ENCODE measurements at regions not wholly inside any gene's neighbourhood (a gene's known extent, or its start where the extent isn't known, plus 50 kb on each side); places are given as distances from the start of the nearest gene placed in this dataset.

DNA sequence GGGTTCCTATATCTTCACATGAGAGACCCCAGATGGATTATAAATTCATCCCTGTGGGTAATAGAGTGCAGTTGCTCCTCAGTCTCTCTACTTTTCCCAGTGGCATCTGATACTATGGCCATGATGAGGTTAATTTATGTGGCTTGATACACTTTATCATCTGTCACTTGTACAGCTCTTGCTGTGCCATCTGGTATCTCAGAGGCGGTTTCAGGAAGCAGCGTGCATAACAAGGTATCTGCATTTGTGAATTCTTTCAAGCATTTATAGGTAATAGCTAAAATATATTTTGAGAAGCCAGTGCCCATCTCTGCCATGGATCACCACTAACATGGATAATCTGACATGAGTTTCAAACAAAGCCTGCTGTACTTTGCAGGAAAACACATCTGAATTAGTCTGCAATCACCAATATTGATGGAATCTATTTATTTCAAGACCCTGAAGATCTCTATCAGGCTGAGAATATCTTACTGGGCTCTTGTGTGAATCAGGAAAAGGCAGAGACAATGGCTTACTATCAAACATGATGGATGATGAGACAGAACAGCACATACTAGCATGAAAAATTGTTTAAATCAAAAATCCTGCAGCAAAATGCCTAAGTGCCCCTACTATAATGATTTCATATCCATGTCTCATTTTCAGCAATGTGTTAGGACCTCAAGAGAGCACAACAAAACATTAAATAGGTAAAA, 548.7 kb upstream of the MAP3K7 start:
- H3K27ac ChIP-seq (ENCODE audit: low read length): no peak overlapping the region
- H3K36me3 ChIP-seq (ENCODE audit: control insufficient read depth in 1 of 2, insufficient read depth in 2 of 2, low read length in 2 of 2): no peaks in the 10 kb centered on the region
- no peaks in the 10 kb centered on the region for H3K4me1 ChIP-seq (ENCODE audit: control insufficient read depth in 1 of 2, insufficient read depth in 2 of 2, low read length in 2 of 2)
- no peak overlapping the region for H3K4me3 ChIP-seq (ENCODE audit: low read depth in 1 of 2, low read length in 2 of 2)
- no peaks in the 10 kb centered on the region for H3K27me3 ChIP-seq (ENCODE audit: low read depth, low read length)
- no peaks in the 10 kb centered on the region for H3K9me3 ChIP-seq (ENCODE audit: control insufficient read depth in 1 of 2, low read length in 2 of 2)

GRCh38 chr6:91132461-91132860, 545.6 kb upstream of the MAP3K7 start:
- Histone ChIP-seq H3K9me3 (ENCODE audit: control insufficient read depth in 1 of 2, low read length in 2 of 2) (no peaks in the 10 kb centered on the region), H3K27me3 (ENCODE audit: low read depth, low read length) (no peaks in the 10 kb centered on the region), H3K4me3 (ENCODE audit: low read depth in 1 of 2, low read length in 2 of 2) (no peak overlapping the region), H3K36me3 (ENCODE audit: control insufficient read depth in 1 of 2, insufficient read depth in 2 of 2, low read length in 2 of 2) (no peaks in the 10 kb centered on the region), H3K27ac (ENCODE audit: low read length) (no peak overlapping the region), H3K4me1 (ENCODE audit: control insufficient read depth in 1 of 2, insufficient read depth in 2 of 2, low read length in 2 of 2) (no peaks in the 10 kb centered on the region)

DNA sequence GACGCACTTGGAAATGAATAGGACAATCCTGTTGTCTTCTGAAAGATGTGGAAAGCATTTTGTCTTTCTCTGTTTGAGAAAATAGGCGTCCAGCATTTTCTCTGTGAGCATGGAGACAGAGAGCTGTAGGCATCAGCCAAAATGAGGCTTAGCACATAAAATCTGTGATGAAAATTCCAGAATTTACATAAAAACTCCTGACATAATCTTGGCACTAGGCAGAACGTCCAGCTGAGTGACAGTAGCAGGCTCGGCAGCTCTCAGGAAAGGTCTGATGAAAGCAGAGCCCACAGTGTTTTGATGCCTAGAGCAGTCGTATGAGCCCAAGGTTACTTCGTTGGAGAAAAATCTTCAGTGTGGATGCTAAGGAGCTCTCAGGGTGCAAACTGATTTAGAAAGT, 543.3 kb upstream of the MAP3K7 start:
- no peak overlapping the region for H3K4me3 ChIP-seq (ENCODE audit: low read depth in 1 of 2, low read length in 2 of 2)
- no peaks in the 10 kb centered on the region for H3K36me3 ChIP-seq (ENCODE audit: control insufficient read depth in 1 of 2, insufficient read depth in 2 of 2, low read length in 2 of 2)
- no peaks in the 10 kb centered on the region for H3K9me3 ChIP-seq (ENCODE audit: control insufficient read depth in 1 of 2, low read length in 2 of 2)
- no peak overlapping the region for H3K27ac ChIP-seq (ENCODE audit: low read length)
- no peaks in the 10 kb centered on the region for H3K27me3 ChIP-seq (ENCODE audit: low read depth, low read length)
- no peaks in the 10 kb centered on the region for H3K4me1 ChIP-seq (ENCODE audit: control insufficient read depth in 1 of 2, insufficient read depth in 2 of 2, low read length in 2 of 2)

DNA sequence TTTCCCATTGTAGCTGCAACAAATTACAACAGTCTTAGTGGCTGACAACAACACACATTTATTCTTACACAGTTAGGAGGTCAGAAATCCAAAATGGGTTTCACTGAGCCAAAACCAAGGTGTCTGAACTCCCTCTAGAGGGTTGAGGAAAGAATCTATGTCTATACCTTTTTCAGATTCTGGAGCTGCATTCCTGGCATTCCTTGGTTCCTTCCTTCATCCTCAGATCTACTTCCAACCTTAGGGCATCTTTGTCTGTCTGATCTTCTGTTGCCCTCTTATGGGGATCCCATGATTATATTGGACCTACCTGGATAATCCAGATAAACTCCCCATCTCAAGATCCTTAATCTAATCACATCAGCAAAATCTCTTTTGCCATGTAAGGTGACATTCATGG, 540.9 kb upstream of the MAP3K7 start:
- H3K27me3 ChIP-seq (ENCODE audit: low read depth, low read length): no peaks in the 10 kb centered on the region
- H3K27ac ChIP-seq (ENCODE audit: low read length): no peak overlapping the region
- no peak overlapping the region for H3K4me3 ChIP-seq (ENCODE audit: low read depth in 1 of 2, low read length in 2 of 2)
- no peaks in the 10 kb centered on the region for H3K36me3 ChIP-seq (ENCODE audit: control insufficient read depth in 1 of 2, insufficient read depth in 2 of 2, low read length in 2 of 2)
- no peaks in the 10 kb centered on the region for H3K9me3 ChIP-seq (ENCODE audit: control insufficient read depth in 1 of 2, low read length in 2 of 2)
- no peaks in the 10 kb centered on the region for H3K4me1 ChIP-seq (ENCODE audit: control insufficient read depth in 1 of 2, insufficient read depth in 2 of 2, low read length in 2 of 2)

DNA sequence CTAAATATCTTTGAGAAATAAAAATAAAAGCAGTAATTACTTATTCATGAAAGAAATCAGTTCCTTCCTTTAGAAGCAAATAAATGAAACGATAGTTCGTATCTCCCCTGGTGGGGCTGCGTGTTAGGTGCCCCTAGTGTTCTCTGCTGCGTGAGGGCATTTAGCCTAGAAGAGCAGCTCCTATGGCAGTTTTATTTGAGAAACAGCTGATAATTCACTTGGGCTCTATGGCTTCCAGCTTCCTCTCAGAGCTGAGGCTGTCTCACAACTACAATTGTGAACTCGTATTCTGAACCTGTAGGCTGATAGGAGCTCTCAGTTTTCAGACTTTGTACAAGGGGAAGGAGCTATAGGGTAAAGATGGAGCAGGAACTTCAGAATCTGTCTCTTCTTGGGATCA, 540.0 kb upstream of the MAP3K7 start:
- H3K9me3 ChIP-seq (ENCODE audit: control insufficient read depth in 1 of 2, low read length in 2 of 2): no peaks in the 10 kb centered on the region
- H3K27ac ChIP-seq (ENCODE audit: low read length): no peak overlapping the region
- H3K27me3 ChIP-seq (ENCODE audit: low read depth, low read length): no peaks in the 10 kb centered on the region
- no peak overlapping the region for H3K4me3 ChIP-seq (ENCODE audit: low read depth in 1 of 2, low read length in 2 of 2)
- H3K4me1 ChIP-seq (ENCODE audit: control insufficient read depth in 1 of 2, insufficient read depth in 2 of 2, low read length in 2 of 2): no peaks in the 10 kb centered on the region
- H3K36me3 ChIP-seq (ENCODE audit: control insufficient read depth in 1 of 2, insufficient read depth in 2 of 2, low read length in 2 of 2): no peaks in the 10 kb centered on the region

- Histone ChIP-seq H3K9me3 (ENCODE audit: control insufficient read depth in 1 of 2, low read length in 2 of 2) (no peaks in the 10 kb centered on the region), H3K27ac (ENCODE audit: low read length) (no peak overlapping the region), H3K36me3 (ENCODE audit: control insufficient read depth in 1 of 2, insufficient read depth in 2 of 2, low read length in 2 of 2) (no peaks in the 10 kb centered on the region), H3K4me1 (ENCODE audit: control insufficient read depth in 1 of 2, insufficient read depth in 2 of 2, low read length in 2 of 2) (no peaks in the 10 kb centered on the region), H3K27me3 (ENCODE audit: low read depth, low read length) (no peaks in the 10 kb centered on the region), H3K4me3 (ENCODE audit: low read depth in 1 of 2, low read length in 2 of 2) (no peak overlapping the region)
Observed at GRCh38 chr6:91117550-91117949, 530.7 kb upstream of the MAP3K7 start.

DNA sequence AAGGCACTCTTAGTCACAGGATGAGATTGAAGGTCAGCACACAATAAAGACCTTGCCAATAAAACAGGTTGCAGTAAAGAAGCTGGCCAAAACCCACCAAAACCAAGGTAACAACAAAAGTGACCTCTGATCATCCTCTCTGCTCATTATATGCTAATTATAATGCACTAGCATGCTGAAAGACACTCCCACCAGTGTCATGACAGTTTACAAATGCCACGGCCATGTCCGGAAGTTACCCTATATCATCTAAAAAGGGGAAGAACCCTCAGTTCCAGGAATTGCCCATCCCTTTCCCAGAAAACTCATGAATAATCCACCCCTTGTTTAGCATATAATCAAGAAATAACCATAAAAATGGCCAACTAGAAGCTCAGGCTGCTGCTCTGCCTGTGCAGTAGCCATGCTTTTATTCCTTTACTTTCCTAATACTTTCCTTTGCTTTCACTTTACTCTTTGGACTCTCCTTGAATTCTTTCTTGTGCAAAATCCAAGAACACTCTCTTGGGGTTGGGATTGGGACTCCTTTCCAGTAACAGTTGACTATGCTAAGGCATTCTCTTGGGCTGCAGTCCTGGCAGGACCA, 527.3 kb upstream of the MAP3K7 start:
- Histone ChIP-seq H3K4me1 (ENCODE audit: control insufficient read depth in 1 of 2, insufficient read depth in 2 of 2, low read length in 2 of 2) (no peaks in the 10 kb centered on the region), H3K9me3 (ENCODE audit: control insufficient read depth in 1 of 2, low read length in 2 of 2) (no peaks in the 10 kb centered on the region), H3K36me3 (ENCODE audit: control insufficient read depth in 1 of 2, insufficient read depth in 2 of 2, low read length in 2 of 2) (no peaks in the 10 kb centered on the region), H3K4me3 (ENCODE audit: low read depth in 1 of 2, low read length in 2 of 2) (no peak overlapping the region), H3K27ac (ENCODE audit: low read length) (no peak overlapping the region), H3K27me3 (ENCODE audit: low read depth, low read length) (no peaks in the 10 kb centered on the region)

DNA sequence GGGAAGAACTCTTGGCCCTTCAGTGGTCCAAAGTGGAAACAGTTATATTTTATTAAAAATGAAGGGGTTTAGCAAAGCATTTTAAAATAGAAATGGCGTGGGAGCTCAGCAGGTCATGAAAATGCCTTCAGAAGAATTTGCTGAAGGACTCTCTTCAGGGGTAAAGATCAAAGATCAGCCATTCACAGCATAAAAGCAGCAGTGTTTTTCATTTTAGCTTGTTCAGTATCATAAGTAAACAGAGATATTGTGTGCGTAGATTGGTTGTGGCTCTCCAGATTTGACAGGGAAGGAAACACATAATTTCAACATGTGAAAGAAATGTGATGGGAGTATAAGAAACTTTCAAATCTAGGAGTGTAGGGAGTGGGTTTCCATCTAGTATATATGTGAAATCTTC, 519.2 kb upstream of the MAP3K7 start:
- no peak overlapping the region for H3K4me3 ChIP-seq (ENCODE audit: low read depth in 1 of 2, low read length in 2 of 2)
- H3K4me1 ChIP-seq (ENCODE audit: control insufficient read depth in 1 of 2, insufficient read depth in 2 of 2, low read length in 2 of 2): no peaks in the 10 kb centered on the region
- no peaks in the 10 kb centered on the region for H3K27me3 ChIP-seq (ENCODE audit: low read depth, low read length)
- no peaks in the 10 kb centered on the region for H3K9me3 ChIP-seq (ENCODE audit: control insufficient read depth in 1 of 2, low read length in 2 of 2)
- H3K27ac ChIP-seq (ENCODE audit: low read length): no peak overlapping the region
- H3K36me3 ChIP-seq (ENCODE audit: control insufficient read depth in 1 of 2, insufficient read depth in 2 of 2, low read length in 2 of 2): no peaks in the 10 kb centered on the region

GRCh38 chr6:91105532-91105931, 518.7 kb upstream of the MAP3K7 start:
- H3K9me3 ChIP-seq (ENCODE audit: control insufficient read depth in 1 of 2, low read length in 2 of 2): no peaks in the 10 kb centered on the region

GRCh38 chr6:91099479-91099878, 512.6 kb upstream of the MAP3K7 start:
- Histone ChIP-seq H3K36me3 (ENCODE audit: control insufficient read depth in 1 of 2, insufficient read depth in 2 of 2, low read length in 2 of 2) (no peaks in the 10 kb centered on the region), H3K4me1 (ENCODE audit: control insufficient read depth in 1 of 2, insufficient read depth in 2 of 2, low read length in 2 of 2) (peaks cover 0 to 12% of the 10 kb centered on the region in 2 donors), H3K27ac (ENCODE audit: low read length) (no peak overlapping the region), H3K27me3 (ENCODE audit: low read depth, low read length) (no peaks in the 10 kb centered on the region), H3K9me3 (ENCODE audit: control insufficient read depth in 1 of 2, low read length in 2 of 2) (no peaks in the 10 kb centered on the region), H3K4me3 (ENCODE audit: low read depth in 1 of 2, low read length in 2 of 2) (no peak overlapping the region)

More at GRCh38 chr6:91105532-91105931, 518.7 kb upstream of the MAP3K7 start:
- Histone ChIP-seq H3K27ac (ENCODE audit: low read length) (no peak overlapping the region), H3K27me3 (ENCODE audit: low read depth, low read length) (no peaks in the 10 kb centered on the region), H3K36me3 (ENCODE audit: control insufficient read depth in 1 of 2, insufficient read depth in 2 of 2, low read length in 2 of 2) (no peaks in the 10 kb centered on the region), H3K4me1 (ENCODE audit: control insufficient read depth in 1 of 2, insufficient read depth in 2 of 2, low read length in 2 of 2) (no peaks in the 10 kb centered on the region), H3K4me3 (ENCODE audit: low read depth in 1 of 2, low read length in 2 of 2) (no peak overlapping the region)

GRCh38 chr6:91098006-91098405, 511.1 kb upstream of the MAP3K7 start:
- H3K27ac ChIP-seq (ENCODE audit: low read length): no peak overlapping the region
- no peaks in the 10 kb centered on the region for H3K36me3 ChIP-seq (ENCODE audit: control insufficient read depth in 1 of 2, insufficient read depth in 2 of 2, low read length in 2 of 2)
- H3K4me3 ChIP-seq (ENCODE audit: low read depth in 1 of 2, low read length in 2 of 2): no peak overlapping the region
- no peaks in the 10 kb centered on the region for H3K9me3 ChIP-seq (ENCODE audit: control insufficient read depth in 1 of 2, low read length in 2 of 2)
- H3K4me1 ChIP-seq (ENCODE audit: control insufficient read depth in 1 of 2, insufficient read depth in 2 of 2, low read length in 2 of 2): peaks cover 0 to 12% of the 10 kb centered on the region in 2 donors
- no peaks in the 10 kb centered on the region for H3K27me3 ChIP-seq (ENCODE audit: low read depth, low read length)

DNA sequence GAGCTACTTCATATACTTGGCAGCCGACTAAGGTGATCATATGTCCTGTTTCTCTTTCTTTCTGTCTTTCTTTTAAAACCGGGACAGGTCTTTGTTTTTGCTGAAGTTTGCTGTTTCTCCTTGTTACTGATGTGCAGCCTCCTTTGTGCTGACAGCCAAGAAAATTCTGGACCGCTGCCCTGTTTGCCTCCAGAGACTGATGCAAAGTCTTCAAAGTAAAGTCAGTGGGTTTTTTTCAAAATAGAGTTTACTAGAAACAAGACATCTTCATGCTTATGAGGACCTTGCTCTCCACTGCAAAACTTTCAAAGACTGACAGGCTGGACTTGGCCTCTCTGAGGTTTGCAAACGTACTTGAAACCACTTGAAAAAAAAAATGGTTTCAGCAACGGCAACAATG, 510.5 kb upstream of the MAP3K7 start:
- H3K4me3 ChIP-seq (ENCODE audit: low read depth in 1 of 2, low read length in 2 of 2): no peak overlapping the region
- peaks cover 0 to 12% of the 10 kb centered on the region in 2 donors for H3K4me1 ChIP-seq (ENCODE audit: control insufficient read depth in 1 of 2, insufficient read depth in 2 of 2, low read length in 2 of 2)
- no peaks in the 10 kb centered on the region for H3K36me3 ChIP-seq (ENCODE audit: control insufficient read depth in 1 of 2, insufficient read depth in 2 of 2, low read length in 2 of 2)
- no peaks in the 10 kb centered on the region for H3K9me3 ChIP-seq (ENCODE audit: control insufficient read depth in 1 of 2, low read length in 2 of 2)
- H3K27ac ChIP-seq (ENCODE audit: low read length): no peak overlapping the region
- no peaks in the 10 kb centered on the region for H3K27me3 ChIP-seq (ENCODE audit: low read depth, low read length)

Measured in muscle layer of duodenum (tissue), 2 donors.